Loucy (cell line): ENCODE measurements at regions not wholly inside any gene's neighbourhood (a gene's known extent, or its start where the extent isn't known, plus 50 kb on each side); places are given as distances from the start of the nearest gene placed in this dataset.

ENCODE experiments used
- CTCF ChIP-seq: fragments of 200-600 bp; sonication (generic); conservative IDR thresholded peaks from 2 replicates; pipeline ENCODE4 v1.5.1; 2014; ENCODE audit warnings: mild to moderate bottlenecking, antibody characterized with exemption, low read length
- EZH2phosphoT487 ChIP-seq: fragments of 200-600 bp; IDR thresholded peaks from 2 replicates; pipeline ENCODE4 v1.6.1; 2018; ENCODE audit warnings: antibody characterized with exemption, mild to moderate bottlenecking, moderate library complexity, borderline replicate concordance

- TF ChIP-seq CTCF (no peak), EZH2phosphoT487 (no peak)
Measured at GRCh38 chr2:74760875-74761630, 72.9 kb upstream of the HK2 start.
